SK-N-SH (cell line): ENCODE measurements at regions not wholly inside any gene's neighbourhood (a gene's known extent, or its start where the extent isn't known, plus 50 kb on each side); places are given as distances from the start of the nearest gene placed in this dataset.

ENCODE experiments used
- CTCF ChIA-PET: fragments of 300-600, 350-600 bp; formaldehyde crosslinking; extraction: SDS; loops from one replicate; lab custom pipeline; 2021; lab: Yijun Ruan, JAX
- POLR2A ChIA-PET: fragments of 350-600 bp; sonication (Branson Sonifier 250); formaldehyde crosslinking; extraction: SDS; loops from one replicate; lab custom pipeline; 2020; ENCODE audit warnings: antibody characterized with exemption, inconsistent platforms; lab: Yijun Ruan, JAX
- DNase-seq: peaks from one replicate; pipeline ENCODE4 v3.0.0; 2012
- H2AFZ ChIP-seq: fragments of 200-600 bp; sonication (generic); 2 replicates; pipeline ENCODE4 v1.8.1; 2016; ENCODE audit warnings: antibody characterized with exemption, mild to moderate bottlenecking, low read depth
- H3F3A ChIP-seq: fragments of 200-600 bp; sonication (generic); replicated peaks from 2 replicates; pipeline ENCODE3; 2016; ENCODE audit warnings: antibody characterized with exemption, mild to moderate bottlenecking; ENCODE audit not compliant: insufficient read depth
- H3K27ac ChIP-seq, 2 experiments: fragments of 200-500 bp in 1 of 2; fragments of 200-600 bp in 1 of 2; sonication (Bioruptor generic) in 1 of 2; sonication (generic), shearing (Covaris generic) in 1 of 2; 2 replicates each; pipeline versions ENCODE4 v1.5.1 to v1.6.1; 2014 to 2016; ENCODE audit warnings: low read depth in 2 of 2, inconsistent platforms in 1 of 2, low read length in 1 of 2, mild to moderate bottlenecking in 1 of 2, mixed read lengths in 1 of 2
- H3K27me3 ChIP-seq: fragments of 200-600 bp; sonication (generic), shearing (Covaris generic); 2 replicates; pipeline ENCODE4 v1.6.1; 2016; ENCODE audit warnings: mixed run types; ENCODE audit not compliant: insufficient read depth
- H3K36me3 ChIP-seq, 2 experiments: fragments of 200-500 bp in 1 of 2; fragments of 200-600 bp in 1 of 2; sonication (Bioruptor generic) in 1 of 2; sonication (generic) in 1 of 2; replicated peaks in 1 of 2; 2 replicates each; pipeline versions ENCODE3 to v1.5.1; 2014 to 2016; ENCODE audit warnings: low read length in 1 of 2, mild to moderate bottlenecking in 1 of 2; ENCODE audit not compliant: insufficient read depth in 2 of 2, control insufficient read depth in 1 of 2
- H3K4me1 ChIP-seq, 2 experiments: fragments of 200-500 bp in 1 of 2; fragments of 200-600 bp in 1 of 2; sonication (Bioruptor generic) in 1 of 2; sonication (generic), shearing (Covaris generic) in 1 of 2; 2 replicates each; pipeline versions ENCODE4 v1.5.1 to v1.6.1; 2014 to 2016; ENCODE audit warnings: low read depth in 1 of 2, low read length in 1 of 2, mixed run types in 1 of 2; ENCODE audit not compliant: insufficient read depth in 2 of 2, control insufficient read depth in 1 of 2
- H3K4me2 ChIP-seq: fragments of 200-600 bp; sonication (generic), shearing (Covaris generic); 2 replicates; pipeline ENCODE4 v1.6.1; 2017; ENCODE audit warnings: mixed run types
- H3K4me3 ChIP-seq, 2 experiments: fragments of 200-500 bp in 1 of 2; fragments of 200-600 bp in 1 of 2; sonication (Bioruptor generic) in 1 of 2; sonication (generic), shearing (Covaris generic) in 1 of 2; 2 replicates each; pipeline versions ENCODE4 v1.5.1 to v1.8.1; 2014 to 2016; ENCODE audit warnings: low read depth in 2 of 2, inconsistent platforms in 1 of 2, low read length in 1 of 2, mild to moderate bottlenecking in 1 of 2, mixed read lengths in 1 of 2, moderate library complexity in 1 of 2
- H3K79me2 ChIP-seq: fragments of 200-600 bp; sonication (generic); 2 replicates; pipeline ENCODE4 v1.8.1; 2017; ENCODE audit warnings: mild to moderate bottlenecking; ENCODE audit not compliant: insufficient read depth
- H3K9ac ChIP-seq: fragments of 200-600 bp; sonication (generic); 2 replicates; pipeline ENCODE4 v1.6.1; 2017; ENCODE audit warnings: mixed run types
- H3K9me2 ChIP-seq: fragments of 200-600 bp; sonication (generic); 2 replicates; pipeline ENCODE4 v1.6.1; 2017; ENCODE audit warnings: mixed run types
- H3K9me3 ChIP-seq: fragments of 200-600 bp; sonication (generic); 2 replicates; pipeline ENCODE4 v1.6.1; 2017; ENCODE audit warnings: mixed run types, mild to moderate bottlenecking, moderate library complexity
- H4K20me1 ChIP-seq: fragments of 200-600 bp; sonication (generic); 2 replicates; pipeline ENCODE4 v1.6.1; 2017; ENCODE audit warnings: mild to moderate bottlenecking, mixed run types; ENCODE audit not compliant: insufficient read depth
- RAD21 ChIP-seq: IDR thresholded peaks from 2 replicates; pipeline ENCODE4 v1.6.1; 2012; ENCODE audit warnings: mild to moderate bottlenecking, low read length
- SIN3A ChIP-seq: IDR thresholded peaks from 2 replicates; pipeline ENCODE4 v1.6.1; 2012; ENCODE audit warnings: low read depth, mild to moderate bottlenecking, low read length, moderate library complexity, borderline replicate concordance
- TEAD4 ChIP-seq: IDR thresholded peaks from 2 replicates; pipeline ENCODE4 v1.4.0; 2012; ENCODE audit warnings: mild to moderate bottlenecking, borderline replicate concordance; ENCODE audit not compliant: insufficient read depth
- WGBS: methylation state at CpG from one replicate; pipeline ENCODE4 v1.1.6; 2017; ENCODE audit warnings: low lambda C conversion rate; 5-methylcytosine and 5-hydroxymethylcytosine counted together
- TF ChIP-seq, protein P1 (sequence below): fragments of 200-600 bp; sonication (generic); IDR thresholded peaks from 2 replicates; pipeline ENCODE4 v1.6.1; 2017; ENCODE audit warnings: antibody characterized with exemption, mild to moderate bottlenecking, moderate library complexity
- TF ChIP-seq, protein P2 (sequence below): IDR thresholded peaks from 2 replicates; pipeline ENCODE4 v1.6.1; 2012; ENCODE audit warnings: mild to moderate bottlenecking, low read depth, low read length, moderate library complexity
- TF ChIP-seq, protein P3 (sequence below): fragments of 150-350 bp; IDR thresholded peaks from 2 replicates; pipeline ENCODE4 v1.6.1; 2017; ENCODE audit warnings: antibody characterized with exemption, low read length, low read depth, borderline replicate concordance
- TF ChIP-seq, protein P4 (sequence below): IDR thresholded peaks from 2 replicates; pipeline ENCODE4; 2012

DNA sequence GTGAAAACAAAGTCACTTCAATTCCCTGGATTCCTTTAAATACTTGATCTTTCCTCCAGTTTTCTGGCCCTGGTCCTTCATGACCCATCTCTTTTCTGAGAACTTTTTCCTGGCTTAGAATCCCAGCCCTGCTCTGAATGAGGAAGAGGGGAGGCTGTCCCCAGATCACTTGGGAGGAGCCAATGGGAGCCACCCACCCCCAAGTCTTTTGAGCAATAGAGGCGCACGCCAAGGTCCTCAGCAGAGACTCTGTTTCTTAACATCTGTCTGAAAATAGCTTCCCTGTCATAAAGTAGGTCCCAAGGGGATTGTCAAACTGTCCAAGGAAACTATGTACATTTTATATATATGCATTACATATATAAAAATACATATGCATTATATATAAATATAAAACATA is 126.8 kb downstream of the ADRA2A start:
- no peaks in the 10 kb centered on the region for H3K36me3 ChIP-seq
- no peak overlapping the region for H3K9ac ChIP-seq
- H4K20me1 ChIP-seq, result no peaks in the 10 kb centered on the region
- H3K27ac ChIP-seq, result no peak overlapping the region
- 47% methylated on average over 2 of the region's 2 CpGs for WGBS
- ChIA-PET CTCF (interaction anchor here (1.3 to 1.4 kb wide), 2 partner anchors 20 to 127 kb away, joined by 3 to 7 read pairs; partner anchors contain the start of gene ADRA2A), POLR2A (no interaction called here)
- no peak for DNase-seq
- H3K27me3 ChIP-seq, result no peaks in the 10 kb centered on the region
- H3F3A ChIP-seq, result no peaks in the 10 kb centered on the region
- no peaks in the 10 kb centered on the region for H3K79me2 ChIP-seq
- no peak overlapping the region for H2AFZ ChIP-seq
- no peaks in the 10 kb centered on the region for H3K9me2 ChIP-seq
- TF ChIP-seq TEAD4 (no peak), RAD21 (no peak)
- TF ChIP-seq, protein P1, sequence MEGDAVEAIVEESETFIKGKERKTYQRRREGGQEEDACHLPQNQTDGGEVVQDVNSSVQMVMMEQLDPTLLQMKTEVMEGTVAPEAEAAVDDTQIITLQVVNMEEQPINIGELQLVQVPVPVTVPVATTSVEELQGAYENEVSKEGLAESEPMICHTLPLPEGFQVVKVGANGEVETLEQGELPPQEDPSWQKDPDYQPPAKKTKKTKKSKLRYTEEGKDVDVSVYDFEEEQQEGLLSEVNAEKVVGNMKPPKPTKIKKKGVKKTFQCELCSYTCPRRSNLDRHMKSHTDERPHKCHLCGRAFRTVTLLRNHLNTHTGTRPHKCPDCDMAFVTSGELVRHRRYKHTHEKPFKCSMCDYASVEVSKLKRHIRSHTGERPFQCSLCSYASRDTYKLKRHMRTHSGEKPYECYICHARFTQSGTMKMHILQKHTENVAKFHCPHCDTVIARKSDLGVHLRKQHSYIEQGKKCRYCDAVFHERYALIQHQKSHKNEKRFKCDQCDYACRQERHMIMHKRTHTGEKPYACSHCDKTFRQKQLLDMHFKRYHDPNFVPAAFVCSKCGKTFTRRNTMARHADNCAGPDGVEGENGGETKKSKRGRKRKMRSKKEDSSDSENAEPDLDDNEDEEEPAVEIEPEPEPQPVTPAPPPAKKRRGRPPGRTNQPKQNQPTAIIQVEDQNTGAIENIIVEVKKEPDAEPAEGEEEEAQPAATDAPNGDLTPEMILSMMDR, result no peak
- TF ChIP-seq, protein P2, sequence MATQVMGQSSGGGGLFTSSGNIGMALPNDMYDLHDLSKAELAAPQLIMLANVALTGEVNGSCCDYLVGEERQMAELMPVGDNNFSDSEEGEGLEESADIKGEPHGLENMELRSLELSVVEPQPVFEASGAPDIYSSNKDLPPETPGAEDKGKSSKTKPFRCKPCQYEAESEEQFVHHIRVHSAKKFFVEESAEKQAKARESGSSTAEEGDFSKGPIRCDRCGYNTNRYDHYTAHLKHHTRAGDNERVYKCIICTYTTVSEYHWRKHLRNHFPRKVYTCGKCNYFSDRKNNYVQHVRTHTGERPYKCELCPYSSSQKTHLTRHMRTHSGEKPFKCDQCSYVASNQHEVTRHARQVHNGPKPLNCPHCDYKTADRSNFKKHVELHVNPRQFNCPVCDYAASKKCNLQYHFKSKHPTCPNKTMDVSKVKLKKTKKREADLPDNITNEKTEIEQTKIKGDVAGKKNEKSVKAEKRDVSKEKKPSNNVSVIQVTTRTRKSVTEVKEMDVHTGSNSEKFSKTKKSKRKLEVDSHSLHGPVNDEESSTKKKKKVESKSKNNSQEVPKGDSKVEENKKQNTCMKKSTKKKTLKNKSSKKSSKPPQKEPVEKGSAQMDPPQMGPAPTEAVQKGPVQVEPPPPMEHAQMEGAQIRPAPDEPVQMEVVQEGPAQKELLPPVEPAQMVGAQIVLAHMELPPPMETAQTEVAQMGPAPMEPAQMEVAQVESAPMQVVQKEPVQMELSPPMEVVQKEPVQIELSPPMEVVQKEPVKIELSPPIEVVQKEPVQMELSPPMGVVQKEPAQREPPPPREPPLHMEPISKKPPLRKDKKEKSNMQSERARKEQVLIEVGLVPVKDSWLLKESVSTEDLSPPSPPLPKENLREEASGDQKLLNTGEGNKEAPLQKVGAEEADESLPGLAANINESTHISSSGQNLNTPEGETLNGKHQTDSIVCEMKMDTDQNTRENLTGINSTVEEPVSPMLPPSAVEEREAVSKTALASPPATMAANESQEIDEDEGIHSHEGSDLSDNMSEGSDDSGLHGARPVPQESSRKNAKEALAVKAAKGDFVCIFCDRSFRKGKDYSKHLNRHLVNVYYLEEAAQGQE, result no peak
- H3K4me3 ChIP-seq, result no peak overlapping the region
- no peak overlapping the region for H3K4me2 ChIP-seq
- H3K9me3 ChIP-seq, result no peaks in the 10 kb centered on the region
- no peaks in the 10 kb centered on the region for H3K4me1 ChIP-seq

DNA sequence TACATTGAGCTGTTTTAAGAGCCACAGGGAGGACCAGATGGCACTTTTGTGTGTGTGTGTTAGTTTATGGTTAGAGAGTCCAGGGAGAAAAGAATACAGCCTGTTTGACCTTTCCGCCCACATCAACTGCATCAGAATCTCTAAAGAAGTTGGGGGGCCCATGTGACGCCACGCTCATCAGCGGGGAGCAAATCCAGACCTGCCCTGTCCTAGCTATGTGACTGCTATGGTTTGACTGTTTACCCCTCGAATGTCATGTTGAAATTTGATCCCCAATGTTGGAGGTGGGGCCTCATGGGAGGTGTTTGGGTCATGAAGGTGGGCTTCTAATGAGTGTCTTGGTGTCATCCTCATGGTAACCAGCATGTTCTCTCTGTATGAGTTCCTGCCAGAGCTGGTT is 128.0 kb downstream of the ADRA2A start:
- Histone ChIP-seq H3K27ac (no peak overlapping the region), H4K20me1 (no peaks in the 10 kb centered on the region), H3K9me3 (no peaks in the 10 kb centered on the region), H3K79me2 (no peaks in the 10 kb centered on the region), H3K27me3 (no peaks in the 10 kb centered on the region), H2AFZ (no peak overlapping the region), H3K36me3 (no peaks in the 10 kb centered on the region), H3K9me2 (no peaks in the 10 kb centered on the region), H3K4me2 (no peak overlapping the region), H3F3A (no peaks in the 10 kb centered on the region), H3K4me1 (peaks cover 0 to 5% of the 10 kb centered on the region in 2 experiments; a peak in 1 of 4 replicates), H3K4me3 (no peak overlapping the region), H3K9ac (no peak overlapping the region)
- ChIA-PET POLR2A (no interaction called here), CTCF (interaction anchor here (1.4 kb wide), 1 partner anchor 128 kb away, joined by 7 read pairs; the partner anchor contains the start of gene ADRA2A)
- DNase-seq, result no peak
- TF ChIP-seq, protein P3, sequence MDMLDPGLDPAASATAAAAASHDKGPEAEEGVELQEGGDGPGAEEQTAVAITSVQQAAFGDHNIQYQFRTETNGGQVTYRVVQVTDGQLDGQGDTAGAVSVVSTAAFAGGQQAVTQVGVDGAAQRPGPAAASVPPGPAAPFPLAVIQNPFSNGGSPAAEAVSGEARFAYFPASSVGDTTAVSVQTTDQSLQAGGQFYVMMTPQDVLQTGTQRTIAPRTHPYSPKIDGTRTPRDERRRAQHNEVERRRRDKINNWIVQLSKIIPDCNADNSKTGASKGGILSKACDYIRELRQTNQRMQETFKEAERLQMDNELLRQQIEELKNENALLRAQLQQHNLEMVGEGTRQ, result no peak
- no peak for TF ChIP-seq SIN3A
- TF ChIP-seq, protein P4, sequence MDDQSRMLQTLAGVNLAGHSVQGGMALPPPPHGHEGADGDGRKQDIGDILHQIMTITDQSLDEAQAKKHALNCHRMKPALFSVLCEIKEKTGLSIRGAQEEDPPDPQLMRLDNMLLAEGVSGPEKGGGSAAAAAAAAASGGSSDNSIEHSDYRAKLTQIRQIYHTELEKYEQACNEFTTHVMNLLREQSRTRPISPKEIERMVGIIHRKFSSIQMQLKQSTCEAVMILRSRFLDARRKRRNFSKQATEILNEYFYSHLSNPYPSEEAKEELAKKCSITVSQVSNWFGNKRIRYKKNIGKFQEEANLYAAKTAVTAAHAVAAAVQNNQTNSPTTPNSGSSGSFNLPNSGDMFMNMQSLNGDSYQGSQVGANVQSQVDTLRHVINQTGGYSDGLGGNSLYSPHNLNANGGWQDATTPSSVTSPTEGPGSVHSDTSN, result no peak
- 21% methylated on average over 5 of the region's 5 CpGs for WGBS
